Gastroesophageal sphincter (tissue), 3 donors: ENCODE measurements at regions not wholly inside any gene's neighbourhood (a gene's known extent, or its start where the extent isn't known, plus 50 kb on each side); places are given as distances from the start of the nearest gene placed in this dataset.

ENCODE experiments used
- CTCF ChIP-seq, 4 experiments: fragments of 200-600 bp in 2 of 4; fragments of 450-650 bp in 2 of 4; sonication (generic) in 1 of 4; IDR thresholded peaks; one replicate each; pipeline ENCODE4 v1.5.1; 2017 to 2019; ENCODE audit warnings: antibody characterized with exemption in 4 of 4, mild to moderate bottlenecking in 2 of 4, moderate library complexity in 2 of 4
- POLR2A ChIP-seq, 2 donors: fragments of 450-650 bp; IDR thresholded peaks; one replicate each; pipeline ENCODE4 v1.6.1; 2017; ENCODE audit warnings: antibody characterized with exemption in 2 of 2, mild to moderate bottlenecking in 2 of 2, moderate library complexity in 1 of 2

DNA sequence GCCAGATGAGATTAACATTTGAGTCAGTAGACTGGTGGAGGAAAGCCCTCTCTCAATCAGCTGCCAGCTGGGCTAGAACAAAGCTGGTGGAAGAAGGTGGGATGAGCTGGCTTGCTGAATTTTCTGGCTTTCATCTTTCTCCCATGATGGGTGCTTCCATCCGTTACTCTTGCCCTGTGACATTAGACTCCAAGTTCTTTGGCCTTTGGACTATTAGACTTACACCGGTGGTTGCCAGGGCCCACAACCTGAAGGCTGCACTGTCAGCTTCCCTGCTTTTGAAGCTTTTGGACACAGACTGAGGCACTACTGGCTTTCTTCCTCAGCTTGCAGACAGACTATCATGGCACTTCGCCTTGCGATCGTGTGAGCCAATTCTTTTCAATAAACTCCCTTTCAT, 642.7 kb downstream of the TAF11L14 start:
- no peak for TF ChIP-seq CTCF (IDR thresholded peaks at IDR 0.05)
- no peak for TF ChIP-seq POLR2A (IDR thresholded peaks at IDR 0.05)
